H1 (cell line): ENCODE measurements at regions not wholly inside any gene's neighbourhood (a gene's known extent, or its start where the extent isn't known, plus 50 kb on each side); places are given as distances from the start of the nearest gene placed in this dataset.

Experiments
- CTCF ChIA-PET: fragments of 300-600 bp; sonication (Branson Sonifier 250); formaldehyde crosslinking; loops from one replicate; lab custom pipeline; 2021; ENCODE audit not compliant: partially characterized antibody; lab: Charles Lee
- POLR2A ChIA-PET: fragments of 300-600 bp; sonication (Branson Sonifier 250); formaldehyde crosslinking; loops from one replicate; lab custom pipeline; 2021; ENCODE audit warnings: inconsistent platforms; ENCODE audit not compliant: partially characterized antibody; lab: Charles Lee
- DNase-seq, 2 experiments: peaks; one replicate each; pipeline versions ENCODE4 v3.0.0 to v3.0.0-alpha.2; 2010 to 2022; ENCODE audit warnings: low spot score in 2 of 2, low read depth in 1 of 2, mixed read lengths in 1 of 2
- FAIRE-seq: peaks from 2 replicates; lab custom pipeline; 2011; peaks lifted over from hg19 to GRCh38; lab: Jason Lieb, UNC
- H2AFZ ChIP-seq: 2 replicates; pipeline ENCODE4 v1.8.1; 2012; ENCODE audit warnings: low read length, inconsistent platforms
- H2AK5ac ChIP-seq: 2 replicates; pipeline ENCODE4 v1.6.1; 2013; ENCODE audit warnings: low read depth, low read length
- H2BK120ac ChIP-seq: replicated peaks from 2 replicates; pipeline ENCODE3; 2013; ENCODE audit warnings: low read depth, low read length, inconsistent platforms
- H2BK12ac ChIP-seq: 2 replicates; pipeline ENCODE4 v1.6.1; 2013; ENCODE audit warnings: low read depth, low read length
- H2BK15ac ChIP-seq: 2 replicates; pipeline ENCODE4 v1.6.1; 2013; ENCODE audit warnings: low read length
- H2BK20ac ChIP-seq: 2 replicates; pipeline ENCODE4 v1.6.1; 2013; ENCODE audit warnings: low read length
- H2BK5ac ChIP-seq: 2 replicates; pipeline ENCODE4 v1.6.1; 2013; ENCODE audit warnings: low read depth, low read length
- H3K14ac ChIP-seq: 2 replicates; pipeline ENCODE4 v1.6.1; 2013; ENCODE audit warnings: inconsistent platforms; ENCODE audit not compliant: insufficient read length
- H3K18ac ChIP-seq: 2 replicates; pipeline ENCODE4 v1.6.1; 2013; ENCODE audit warnings: low read length; ENCODE audit errors: extremely low read depth
- H3K23ac ChIP-seq: 2 replicates; pipeline ENCODE4 v1.6.1; 2013; ENCODE audit warnings: inconsistent platforms; ENCODE audit not compliant: insufficient read length
- H3K23me2 ChIP-seq: 2 replicates; pipeline ENCODE4 v1.6.1; 2013; ENCODE audit warnings: low read depth, low read length
- H3K27ac ChIP-seq: 2 replicates; pipeline ENCODE4 v1.6.1; 2011; ENCODE audit warnings: low read depth, low read length, inconsistent platforms
- H3K27me3 ChIP-seq, 4 experiments: replicated peaks in 1 of 4; 1 replicate in 1 of 4; 2 replicates in 3 of 4; pipeline versions ENCODE4 v1.6.1 to v1.8.1; 2011 to 2013; ENCODE audit warnings: low read length in 3 of 4, mild to moderate bottlenecking in 3 of 4, inconsistent platforms in 2 of 4, mixed read lengths in 2 of 4, moderate library complexity in 1 of 4; ENCODE audit not compliant: control insufficient read depth in 3 of 4, insufficient read depth in 3 of 4; ENCODE audit errors: extremely low read depth in 1 of 4
- H3K36me3 ChIP-seq, 4 experiments: 2 replicates each; pipeline versions ENCODE4 v1.6.1 to v1.8.1; 2011 to 2013; ENCODE audit warnings: mild to moderate bottlenecking in 4 of 4, low read length in 3 of 4, moderate library complexity in 2 of 4, control low read depth in 1 of 4, inconsistent platforms in 1 of 4; ENCODE audit not compliant: insufficient read depth in 4 of 4, control insufficient read depth in 2 of 4
- H3K4ac ChIP-seq: replicated peaks from 2 replicates; pipeline ENCODE3; 2013; ENCODE audit warnings: low read length, low read depth, mixed read lengths, inconsistent platforms; ENCODE audit not compliant: insufficient read length
- H3K4me1 ChIP-seq, 4 experiments: replicated peaks in 1 of 4; 1 replicate in 1 of 4; 2 replicates in 3 of 4; pipeline versions ENCODE4 v1.6.1 to v1.8.1; 2011 to 2013; ENCODE audit warnings: low read length in 3 of 4, inconsistent platforms in 2 of 4, mixed read lengths in 1 of 4; ENCODE audit not compliant: insufficient read depth in 4 of 4, control insufficient read depth in 3 of 4
- H3K4me2 ChIP-seq, 2 experiments: 2 replicates each; pipeline versions ENCODE4 v1.6.1 to v1.8.1; 2011 to 2013; ENCODE audit warnings: low read depth in 2 of 2, low read length in 2 of 2, control low read depth in 1 of 2, inconsistent platforms in 1 of 2, mild to moderate bottlenecking in 1 of 2; ENCODE audit not compliant: insufficient read depth in 1 of 2
- H3K4me3 ChIP-seq, 4 experiments: fragments of 200-600, 300-600 bp in 1 of 4; sonication (generic), shearing (Covaris generic), sonication (Bioruptor Twin) in 1 of 4; 2 replicates each; pipeline versions ENCODE4 v1.5.1 to v1.8.1; 2011 to 2016; ENCODE audit warnings: low read length in 4 of 4, low read depth in 3 of 4, control low read depth in 2 of 4, inconsistent platforms in 2 of 4, mild to moderate bottlenecking in 2 of 4, mixed read lengths in 1 of 4, moderate library complexity in 1 of 4; ENCODE audit not compliant: insufficient read depth in 2 of 4; ENCODE audit errors: extremely low read depth in 1 of 4
- H3K56ac ChIP-seq: replicated peaks from 2 replicates; pipeline ENCODE3; 2013; ENCODE audit warnings: low read depth, mild to moderate bottlenecking, mixed read lengths, low read length, inconsistent platforms; ENCODE audit not compliant: insufficient read length
- H3K79me1 ChIP-seq: 2 replicates; pipeline ENCODE4 v1.6.1; 2013; ENCODE audit warnings: low read depth, low read length, control low read depth
- H3K79me2 ChIP-seq, 2 experiments: 2 replicates each; pipeline versions ENCODE4 v1.6.1 to v1.8.1; 2012 to 2013; ENCODE audit warnings: low read length in 2 of 2, mild to moderate bottlenecking in 2 of 2, inconsistent platforms in 1 of 2; ENCODE audit not compliant: insufficient read depth in 2 of 2, control insufficient read depth in 1 of 2
- H3K9ac ChIP-seq, 4 experiments: replicated peaks in 1 of 4; 1 replicate in 1 of 4; 2 replicates in 3 of 4; pipeline versions ENCODE4 v1.6.1 to v1.8.1; 2011 to 2013; ENCODE audit warnings: low read depth in 3 of 4, low read length in 3 of 4, control low read depth in 2 of 4, mild to moderate bottlenecking in 2 of 4, moderate library complexity in 2 of 4, inconsistent platforms in 1 of 4; ENCODE audit errors: extremely low read depth in 1 of 4
- H3K9me3 ChIP-seq, 2 experiments: 2 replicates each; pipeline versions ENCODE4 v1.6.1 to v1.8.1; 2012 to 2013; ENCODE audit warnings: mild to moderate bottlenecking in 2 of 2, moderate library complexity in 2 of 2, control low read depth in 1 of 2, inconsistent platforms in 1 of 2, low read depth in 1 of 2, low read length in 1 of 2, mixed read lengths in 1 of 2; ENCODE audit not compliant: insufficient read depth in 2 of 2
- H4K20me1 ChIP-seq, 2 experiments: replicated peaks in 1 of 2; 2 replicates each; pipeline versions ENCODE3 to v1.8.1; 2011 to 2013; ENCODE audit warnings: inconsistent platforms in 2 of 2, low read length in 2 of 2, mild to moderate bottlenecking in 1 of 2; ENCODE audit not compliant: insufficient read depth in 2 of 2, control insufficient read depth in 1 of 2
- H4K5ac ChIP-seq: 2 replicates; pipeline ENCODE4 v1.6.1; 2013; ENCODE audit warnings: low read length, low read depth, mixed read lengths, inconsistent platforms; ENCODE audit not compliant: insufficient read length
- H4K8ac ChIP-seq: 2 replicates; pipeline ENCODE4 v1.8.0; 2013; ENCODE audit warnings: mild to moderate bottlenecking, moderate library complexity, low read length, inconsistent platforms; ENCODE audit not compliant: insufficient read depth; ENCODE audit errors: extremely low read depth
- H4K91ac ChIP-seq: replicated peaks from 2 replicates; pipeline ENCODE3; 2013; ENCODE audit warnings: low read length, mixed read lengths, inconsistent platforms; ENCODE audit not compliant: insufficient read length
- CBX8 ChIP-seq: fragments of 300-800, 300-1000 bp; sonication (generic); IDR thresholded peaks from 2 replicates; pipeline ENCODE4 v1.7.1; 2016; ENCODE audit warnings: low read depth, low read length, borderline replicate concordance
- CHD2 ChIP-seq: IDR thresholded peaks from 2 replicates; pipeline ENCODE4 v1.6.1; 2012; ENCODE audit warnings: low read length, improper control_type of control experiment
- NANOG ChIP-seq: IDR thresholded peaks from 2 replicates; pipeline ENCODE4 v1.6.1; 2011; ENCODE audit warnings: low read length, low read depth, mild to moderate bottlenecking, inconsistent platforms; ENCODE audit not compliant: insufficient read depth, poor library complexity, severe bottlenecking
- RNF2 ChIP-seq: fragments of 200-900, 300-1000 bp; sonication (generic); IDR thresholded peaks from 2 replicates; pipeline ENCODE4 v1.7.1; 2016; ENCODE audit warnings: borderline replicate concordance, low read depth, mild to moderate bottlenecking, antibody characterized with exemption, low read length; ENCODE audit not compliant: poor library complexity, severe bottlenecking; ENCODE audit errors: missing control alignments
- SIN3A ChIP-seq, 2 experiments: IDR thresholded peaks in 1 of 2; conservative IDR thresholded peaks in 1 of 2; 2 replicates each; pipeline ENCODE4 v1.6.1; 2011 to 2012; ENCODE audit warnings: low read length in 2 of 2, improper control_type of control experiment in 1 of 2, low read depth in 1 of 2, mild to moderate bottlenecking in 1 of 2
- WGBS, 2 experiments: shearing (Covaris generic) in 1 of 2; methylation state at CpG; one replicate each; pipeline versions ENCODE4 v1.1.6 to v1.1.7; 2013 to 2015; ENCODE audit warnings: low lambda C conversion rate in 2 of 2, mixed read lengths in 2 of 2, inconsistent platforms in 1 of 2, low coverage in 1 of 2, missing lambda C conversion rate in 1 of 2; ENCODE audit not compliant: insufficient replicate concordance in 2 of 2, insufficient coverage in 1 of 2, insufficient read length in 1 of 2; ENCODE audit errors: extremely low coverage in 1 of 2, missing lambda C conversion rate in 1 of 2; 5-methylcytosine and 5-hydroxymethylcytosine counted together
- TF ChIP-seq, protein P1 (sequence below), 3 experiments: IDR thresholded peaks; 1 replicate in 2 of 3; 2 replicates in 1 of 3; pipeline versions ENCODE4 v1.5.1 to v1.6.1; 2011; ENCODE audit warnings: low read length in 3 of 3, mild to moderate bottlenecking in 3 of 3, inconsistent platforms in 2 of 3, low read depth in 1 of 3, moderate library complexity in 1 of 3; ENCODE audit not compliant: insufficient read depth in 1 of 3; ENCODE audit errors: control extremely low read depth in 1 of 3
- TF ChIP-seq, protein P2 (sequence below): IDR thresholded peaks from 2 replicates; pipeline ENCODE4 v1.6.1; 2011; ENCODE audit warnings: low read depth, mild to moderate bottlenecking, low read length; ENCODE audit not compliant: insufficient read depth
- TF ChIP-seq, protein P3 (sequence below): IDR thresholded peaks from 2 replicates; pipeline ENCODE4 v1.6.1; 2012; ENCODE audit warnings: low read length, inconsistent platforms

DNA sequence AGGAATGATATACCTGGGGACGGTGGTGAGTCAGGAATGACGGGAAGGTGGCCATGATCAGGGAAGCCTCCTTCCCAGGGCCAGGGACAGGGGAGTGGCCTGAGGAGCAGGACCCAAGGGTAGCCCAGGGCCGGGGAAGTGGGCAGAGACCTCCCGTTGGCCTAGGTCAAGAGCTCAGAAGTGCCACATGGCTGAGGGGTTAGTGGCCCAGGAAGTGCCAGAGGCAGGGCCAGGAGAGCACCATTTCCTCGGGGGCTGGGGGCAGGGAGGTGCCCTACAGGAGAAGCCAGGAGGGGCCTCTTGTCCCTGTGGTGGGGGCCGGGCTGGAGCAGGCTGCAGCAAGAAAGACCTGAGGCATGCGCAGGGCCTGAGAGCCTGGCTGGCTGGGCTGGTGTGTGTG, 152.3 kb upstream of the ZSWIM2 start:
- no peaks in the 10 kb centered on the region for H3K27me3 ChIP-seq
- TF ChIP-seq, protein P1, sequence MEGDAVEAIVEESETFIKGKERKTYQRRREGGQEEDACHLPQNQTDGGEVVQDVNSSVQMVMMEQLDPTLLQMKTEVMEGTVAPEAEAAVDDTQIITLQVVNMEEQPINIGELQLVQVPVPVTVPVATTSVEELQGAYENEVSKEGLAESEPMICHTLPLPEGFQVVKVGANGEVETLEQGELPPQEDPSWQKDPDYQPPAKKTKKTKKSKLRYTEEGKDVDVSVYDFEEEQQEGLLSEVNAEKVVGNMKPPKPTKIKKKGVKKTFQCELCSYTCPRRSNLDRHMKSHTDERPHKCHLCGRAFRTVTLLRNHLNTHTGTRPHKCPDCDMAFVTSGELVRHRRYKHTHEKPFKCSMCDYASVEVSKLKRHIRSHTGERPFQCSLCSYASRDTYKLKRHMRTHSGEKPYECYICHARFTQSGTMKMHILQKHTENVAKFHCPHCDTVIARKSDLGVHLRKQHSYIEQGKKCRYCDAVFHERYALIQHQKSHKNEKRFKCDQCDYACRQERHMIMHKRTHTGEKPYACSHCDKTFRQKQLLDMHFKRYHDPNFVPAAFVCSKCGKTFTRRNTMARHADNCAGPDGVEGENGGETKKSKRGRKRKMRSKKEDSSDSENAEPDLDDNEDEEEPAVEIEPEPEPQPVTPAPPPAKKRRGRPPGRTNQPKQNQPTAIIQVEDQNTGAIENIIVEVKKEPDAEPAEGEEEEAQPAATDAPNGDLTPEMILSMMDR (IDR thresholded peaks at IDR 0.05; ENCODE audit: control extremely low read depth in 1 of 3, insufficient read depth in 1 of 3, low read depth in 1 of 3, low read length in 3 of 3): no peak
- TF ChIP-seq, protein P2, sequence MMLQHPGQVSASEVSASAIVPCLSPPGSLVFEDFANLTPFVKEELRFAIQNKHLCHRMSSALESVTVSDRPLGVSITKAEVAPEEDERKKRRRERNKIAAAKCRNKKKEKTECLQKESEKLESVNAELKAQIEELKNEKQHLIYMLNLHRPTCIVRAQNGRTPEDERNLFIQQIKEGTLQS: no peak
- no peak for TF ChIP-seq CHD2
- TF ChIP-seq, protein P3, sequence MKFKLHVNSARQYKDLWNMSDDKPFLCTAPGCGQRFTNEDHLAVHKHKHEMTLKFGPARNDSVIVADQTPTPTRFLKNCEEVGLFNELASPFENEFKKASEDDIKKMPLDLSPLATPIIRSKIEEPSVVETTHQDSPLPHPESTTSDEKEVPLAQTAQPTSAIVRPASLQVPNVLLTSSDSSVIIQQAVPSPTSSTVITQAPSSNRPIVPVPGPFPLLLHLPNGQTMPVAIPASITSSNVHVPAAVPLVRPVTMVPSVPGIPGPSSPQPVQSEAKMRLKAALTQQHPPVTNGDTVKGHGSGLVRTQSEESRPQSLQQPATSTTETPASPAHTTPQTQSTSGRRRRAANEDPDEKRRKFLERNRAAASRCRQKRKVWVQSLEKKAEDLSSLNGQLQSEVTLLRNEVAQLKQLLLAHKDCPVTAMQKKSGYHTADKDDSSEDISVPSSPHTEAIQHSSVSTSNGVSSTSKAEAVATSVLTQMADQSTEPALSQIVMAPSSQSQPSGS: no peak
- TF ChIP-seq SIN3A (conservative IDR thresholded peaks at IDR 0.05 in 1 of 2, IDR thresholded peaks at IDR 0.05 in 1 of 2; ENCODE audit: low read depth in 1 of 2, low read length in 2 of 2): no peak
- TF ChIP-seq RNF2: no peak
- no peak for TF ChIP-seq NANOG
- TF ChIP-seq CBX8: no peak
- H4K5ac ChIP-seq: no peak overlapping the region
- FAIRE-seq (no peak), DNase-seq (no peak)
- H3K36me3 ChIP-seq: no peaks in the 10 kb centered on the region
- H3K79me2 ChIP-seq: no peaks in the 10 kb centered on the region
- no peak overlapping the region for H2BK5ac ChIP-seq
- H3K4me3 ChIP-seq: no peak overlapping the region
- H3K27ac ChIP-seq: no peak overlapping the region
- CTCF ChIA-PET: no interaction called here
- no peaks in the 10 kb centered on the region for H4K20me1 ChIP-seq
- H2BK120ac ChIP-seq: no peak overlapping the region
- H3K4ac ChIP-seq: no peak overlapping the region
- H3K9ac ChIP-seq: no peak overlapping the region
- H3K23ac ChIP-seq: no peak overlapping the region
- POLR2A ChIA-PET: no interaction called here
- H2BK20ac ChIP-seq: no peak overlapping the region
- H4K91ac ChIP-seq: no peak overlapping the region
- no peak overlapping the region for H2BK12ac ChIP-seq
- H4K8ac ChIP-seq: no peak overlapping the region
- H2AK5ac ChIP-seq: no peak overlapping the region
- no peak overlapping the region for H3K18ac ChIP-seq
- H2BK15ac ChIP-seq: no peak overlapping the region
- no peak overlapping the region for H3K56ac ChIP-seq
- H3K9me3 ChIP-seq: no peaks in the 10 kb centered on the region; a peak in 1 of 4 replicates
- H3K4me1 ChIP-seq: no peaks in the 10 kb centered on the region
- H3K79me1 ChIP-seq: no peaks in the 10 kb centered on the region
- H3K4me2 ChIP-seq: no peak overlapping the region
- H2AFZ ChIP-seq: no peak overlapping the region
- no peak overlapping the region for H3K14ac ChIP-seq
- no peaks in the 10 kb centered on the region for H3K23me2 ChIP-seq
- WGBS, 2 experiments: 91% methylated on average over 7 of the region's 7 CpGs; no CpG with 5 or more reads in 1 of the 2 experiments
